ENCODE measurements at regions not wholly inside any gene's neighbourhood (a gene's known extent, or its start where the extent isn't known, plus 50 kb on each side); places are given as distances from the start of the nearest gene placed in this dataset.

- DNase-seq (no peak), ATAC-seq (no peak)
- intact Hi-C loops (cut with DNase I): no loop called here
These were observed 217.1 kb upstream of the DPP6 start for GRCh38 chr7:153835103-153835502.

GRCh38 chr7:153835712-153836265 lies 216.4 kb upstream of the DPP6 start:
- Histone ChIP-seq H3K27ac (no peak overlapping the region), H3K27me3 (no peaks in the 10 kb centered on the region), H3K36me3 (no peaks in the 10 kb centered on the region), H3K4me3 (no peak overlapping the region), H3K9me3 (no peaks in the 10 kb centered on the region), H3K4me1 (no peaks in the 10 kb centered on the region)
- TF ChIP-seq CTCF (IDR thresholded peaks at IDR 0.05): no peak
- TF ChIP-seq POLR2A (IDR thresholded peaks at IDR 0.05): no peak
- DNase-seq: no peak
- no peak for ATAC-seq
- 20% methylated on average over 7 of the region's 7 CpGs for WGBS (ENCODE audit: insufficient coverage, low coverage, low lambda C conversion rate, missing lambda C conversion rate)
- intact Hi-C loops (cut with DNase I): no loop called here

More at GRCh38 chr7:153835103-153835502, 217.1 kb upstream of the DPP6 start:
- Histone ChIP-seq H3K4me3 (no peak overlapping the region), H3K27me3 (no peaks in the 10 kb centered on the region), H3K27ac (no peak overlapping the region), H3K9me3 (no peaks in the 10 kb centered on the region), H3K36me3 (no peaks in the 10 kb centered on the region), H3K4me1 (no peaks in the 10 kb centered on the region)
- peak in 1 of 4 donors; percentile 10 for TF ChIP-seq CTCF (IDR thresholded peaks at IDR 0.05)
- no peak for TF ChIP-seq POLR2A (IDR thresholded peaks at IDR 0.05)
- 27% methylated on average over 4 of the region's 4 CpGs for WGBS (ENCODE audit: insufficient coverage, low coverage, low lambda C conversion rate, missing lambda C conversion rate)

DNA sequence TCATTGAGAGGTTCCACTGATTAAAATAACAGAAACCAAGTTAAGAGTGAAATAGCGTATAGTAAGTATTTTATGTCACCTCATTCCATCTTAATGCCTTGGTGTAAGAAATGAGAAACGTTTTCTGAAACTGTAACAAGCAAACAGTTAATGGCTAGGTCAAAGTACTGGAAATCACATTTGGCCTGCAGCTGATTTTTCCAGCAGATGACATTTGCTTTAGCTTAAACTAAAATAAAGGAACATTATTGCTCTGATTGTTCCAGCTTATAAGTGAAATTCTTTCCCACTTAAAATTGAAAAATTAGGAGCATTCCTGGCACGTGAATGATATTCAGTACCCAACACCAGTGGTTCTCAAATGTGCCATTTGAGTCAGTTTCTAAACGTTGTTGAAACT lies 213.6 kb upstream of the DPP6 start:
- no peak overlapping the region for H3K27ac ChIP-seq
- 57% methylated on average over 4 of the region's 4 CpGs for WGBS (ENCODE audit: insufficient coverage, low coverage, low lambda C conversion rate, missing lambda C conversion rate)
- no peak overlapping the region for H3K4me3 ChIP-seq
- no peaks in the 10 kb centered on the region for H3K9me3 ChIP-seq
- H3K4me1 ChIP-seq: no peaks in the 10 kb centered on the region
- no peaks in the 10 kb centered on the region for H3K36me3 ChIP-seq
- intact Hi-C loops (cut with DNase I): no loop called here
- TF ChIP-seq POLR2A (IDR thresholded peaks at IDR 0.05): no peak
- no peak for ATAC-seq
- no peaks in the 10 kb centered on the region for H3K27me3 ChIP-seq
- no peak for DNase-seq

- Histone ChIP-seq H3K4me3 (no peak overlapping the region), H3K27ac (no peak overlapping the region), H3K27me3 (no peaks in the 10 kb centered on the region), H3K4me1 (no peaks in the 10 kb centered on the region), H3K36me3 (no peaks in the 10 kb centered on the region), H3K9me3 (no peaks in the 10 kb centered on the region)
- intact Hi-C loops (cut with DNase I): no loop called here
- ATAC-seq (no peak), DNase-seq (no peak)
- WGBS (ENCODE audit: insufficient coverage, low coverage, low lambda C conversion rate, missing lambda C conversion rate): 51% methylated on average over 5 of the region's 5 CpGs
- TF ChIP-seq POLR2A (IDR thresholded peaks at IDR 0.05) (no peak), CTCF (IDR thresholded peaks at IDR 0.05) (no peak)
These were observed 211.3 kb upstream of the DPP6 start for GRCh38 chr7:153840861-153841260.

GRCh38 chr7:153847828-153848227 lies 204.4 kb upstream of the DPP6 start:
- TF ChIP-seq POLR2A (IDR thresholded peaks at IDR 0.05) (no peak), CTCF (IDR thresholded peaks at IDR 0.05) (no peak)
- no peak for ATAC-seq
- H3K27ac ChIP-seq: no peak overlapping the region
- intact Hi-C loops (cut with DNase I): no loop called here
- no peaks in the 10 kb centered on the region for H3K9me3 ChIP-seq
- H3K4me3 ChIP-seq: no peak overlapping the region
- H3K4me1 ChIP-seq: no peaks in the 10 kb centered on the region
- no peaks in the 10 kb centered on the region for H3K27me3 ChIP-seq
- no peak for DNase-seq
- WGBS (ENCODE audit: insufficient coverage, low coverage, low lambda C conversion rate, missing lambda C conversion rate): 81% methylated on average over 11 of the region's 11 CpGs
- no peaks in the 10 kb centered on the region for H3K36me3 ChIP-seq
